Osteocyte (in vitro differentiated cells): ENCODE measurements at regions not wholly inside any gene's neighbourhood (a gene's known extent, or its start where the extent isn't known, plus 50 kb on each side); places are given as distances from the start of the nearest gene placed in this dataset.

Source experiments
- DNase-seq: peaks from one replicate; pipeline ENCODE4 v3.0.0; 2021; ENCODE audit warnings: mixed read lengths; ENCODE audit not compliant: unreplicated experiment; ENCODE audit errors: extremely low spot score
- H3K27ac Mint-ChIP-seq: one replicate; pipeline ENCODE4 v1.8.0; 2021; ENCODE audit warnings: mild to moderate bottlenecking, mixed read lengths; ENCODE audit not compliant: unreplicated experiment
- H3K27me3 Mint-ChIP-seq: one replicate; pipeline ENCODE4 v1.8.0; 2021; ENCODE audit warnings: mixed read lengths; ENCODE audit not compliant: unreplicated experiment
- H3K36me3 Mint-ChIP-seq: one replicate; pipeline ENCODE4 v1.8.0; 2021; ENCODE audit warnings: mixed read lengths; ENCODE audit not compliant: unreplicated experiment
- H3K4me1 Mint-ChIP-seq: one replicate; pipeline ENCODE4 v1.8.0; 2021; ENCODE audit warnings: mixed read lengths; ENCODE audit not compliant: unreplicated experiment
- H3K4me3 Mint-ChIP-seq: one replicate; pipeline ENCODE4 v1.8.0; 2021; ENCODE audit warnings: mild to moderate bottlenecking, moderate library complexity, mixed read lengths; ENCODE audit not compliant: unreplicated experiment
- H3K9me3 Mint-ChIP-seq: one replicate; pipeline ENCODE4 v1.8.0; 2021; ENCODE audit warnings: mixed read lengths; ENCODE audit not compliant: unreplicated experiment
- CTCF ChIP-seq: fragments of 200-600 bp; sonication (generic); IDR thresholded peaks from 2 replicates; pipeline ENCODE4 v1.5.0; 2021; ENCODE audit warnings: antibody characterized with exemption, mild to moderate bottlenecking, moderate library complexity

GRCh38 chr5:159488516-159488915, 158.2 kb upstream of the IL12B start:
- H3K27me3 Mint-ChIP-seq = peaks cover 37% of the 10 kb centered on the region
- H3K27ac Mint-ChIP-seq = no peak overlapping the region
- TF ChIP-seq CTCF = no peak
- no peaks in the 10 kb centered on the region for H3K4me1 Mint-ChIP-seq
- no peaks in the 10 kb centered on the region for H3K9me3 Mint-ChIP-seq
- H3K36me3 Mint-ChIP-seq = no peaks in the 10 kb centered on the region
- no peak for DNase-seq
- H3K4me3 Mint-ChIP-seq = no peak overlapping the region

GRCh38 chr5:159489779-159490178, 159.5 kb upstream of the IL12B start:
- no peak for DNase-seq
- Mint-ChIP-seq H3K4me3 (no peak overlapping the region), H3K27me3 (peaks cover 38% of the 10 kb centered on the region), H3K36me3 (no peaks in the 10 kb centered on the region), H3K9me3 (no peaks in the 10 kb centered on the region), H3K4me1 (no peaks in the 10 kb centered on the region), H3K27ac (no peak overlapping the region)
- no peak for TF ChIP-seq CTCF

GRCh38 chr5:159490507-159490906, 160.2 kb upstream of the IL12B start:
- H3K4me1 Mint-ChIP-seq = peaks cover 3% of the 10 kb centered on the region
- H3K9me3 Mint-ChIP-seq = no peaks in the 10 kb centered on the region
- TF ChIP-seq CTCF = no peak
- no peak overlapping the region for H3K4me3 Mint-ChIP-seq
- H3K36me3 Mint-ChIP-seq = no peaks in the 10 kb centered on the region
- peaks cover 39% of the 10 kb centered on the region for H3K27me3 Mint-ChIP-seq
- H3K27ac Mint-ChIP-seq = no peak overlapping the region
- DNase-seq = no peak

GRCh38 chr5:159493696-159494095, 163.4 kb upstream of the IL12B start:
- Mint-ChIP-seq H3K4me3 (no peak overlapping the region), H3K36me3 (no peaks in the 10 kb centered on the region)

GRCh38 chr5:159496773-159497172, 166.5 kb upstream of the IL12B start:
- H3K27ac Mint-ChIP-seq = no peak overlapping the region

More at GRCh38 chr5:159493696-159494095, 163.4 kb upstream of the IL12B start:
- Mint-ChIP-seq H3K9me3 (no peaks in the 10 kb centered on the region), H3K27ac (no peak overlapping the region), H3K4me1 (peaks cover 3% of the 10 kb centered on the region), H3K27me3 (peaks cover 32% of the 10 kb centered on the region)
- TF ChIP-seq CTCF = no peak
- DNase-seq = no peak

More at GRCh38 chr5:159496773-159497172, 166.5 kb upstream of the IL12B start:
- Mint-ChIP-seq H3K4me3 (no peak overlapping the region), H3K27me3 (peaks cover 27% of the 10 kb centered on the region), H3K4me1 (peaks cover 3% of the 10 kb centered on the region), H3K9me3 (no peaks in the 10 kb centered on the region), H3K36me3 (peaks cover 2% of the 10 kb centered on the region)
- no peak for DNase-seq
- no peak for TF ChIP-seq CTCF
